PC-9 (cell line): ENCODE measurements at regions not wholly inside any gene's neighbourhood (a gene's known extent, or its start where the extent isn't known, plus 50 kb on each side); places are given as distances from the start of the nearest gene placed in this dataset.

Experiments used
- CTCF ChIP-seq: fragments of 200-600 bp; sonication (generic); conservative IDR thresholded peaks from 2 replicates; pipeline ENCODE4 v1.6.1; 2017; ENCODE audit warnings: mixed run types, antibody characterized with exemption, mild to moderate bottlenecking, moderate library complexity
- EZH2 ChIP-seq: fragments of 200-600 bp; sonication (generic); IDR thresholded peaks from 2 replicates; pipeline ENCODE4 v1.8.0; 2017; ENCODE audit warnings: antibody characterized with exemption, low read depth

GRCh38 chr6:53202052-53202451 lies 53.4 kb upstream of the GCM1 start:
- TF ChIP-seq CTCF, result no peak
- TF ChIP-seq EZH2, result no peak
